Fibroblast of lung (primary cell): ENCODE measurements at regions not wholly inside any gene's neighbourhood (a gene's known extent, or its start where the extent isn't known, plus 50 kb on each side); places are given as distances from the start of the nearest gene placed in this dataset.

Experiments used
- DNase-seq, 2 donors: peaks; one replicate each; pipeline versions ENCODE4 v3.0.0 to v3.0.0-alpha.2; 2010; ENCODE audit warnings: low read depth in 2 of 2
- H2AFZ ChIP-seq: 2 replicates; pipeline ENCODE4 v1.5.1; 2012; ENCODE audit warnings: low read length, control low read depth, inconsistent platforms
- H3K27ac ChIP-seq: 2 replicates; pipeline ENCODE4 v1.5.1; 2011; ENCODE audit warnings: low read length, control low read depth; ENCODE audit not compliant: insufficient read depth
- H3K27me3 ChIP-seq: 2 replicates; pipeline ENCODE4 v1.5.1; 2011; ENCODE audit warnings: mild to moderate bottlenecking, low read length; ENCODE audit not compliant: control insufficient read depth, insufficient read depth
- H3K36me3 ChIP-seq: 2 replicates; pipeline ENCODE4 v1.5.1; 2011; ENCODE audit warnings: low read length; ENCODE audit not compliant: control insufficient read depth, insufficient read depth
- H3K4me1 ChIP-seq: 2 replicates; pipeline ENCODE4 v1.5.1; 2011; ENCODE audit warnings: low read length; ENCODE audit not compliant: control insufficient read depth, insufficient read depth; ENCODE audit errors: extremely low read depth
- H3K4me2 ChIP-seq: 2 replicates; pipeline ENCODE4 v1.5.1; 2011; ENCODE audit warnings: low read length, control low read depth; ENCODE audit not compliant: insufficient read depth; ENCODE audit errors: extremely low read depth
- H3K4me3 ChIP-seq, 4 experiments: fragments of 200-600 bp in 1 of 4; sonication (generic) in 1 of 4; replicated peaks in 1 of 4; 2 replicates each; pipeline ENCODE4 v1.5.1; 2011 to 2016; ENCODE audit warnings: low read length in 4 of 4, low read depth in 3 of 4, mild to moderate bottlenecking in 3 of 4, control low read depth in 2 of 4, inconsistent platforms in 1 of 4, mixed read lengths in 1 of 4; ENCODE audit not compliant: insufficient read depth in 1 of 4; ENCODE audit errors: control extremely low read depth in 1 of 4
- H3K79me2 ChIP-seq: 2 replicates; pipeline ENCODE4 v1.5.1; 2012; ENCODE audit warnings: mild to moderate bottlenecking, low read length, inconsistent platforms; ENCODE audit not compliant: control insufficient read depth, insufficient read depth
- H3K9ac ChIP-seq: 2 replicates; pipeline ENCODE4 v1.5.1; 2011; ENCODE audit warnings: mild to moderate bottlenecking, low read length, control low read depth; ENCODE audit not compliant: insufficient read depth
- H3K9me3 ChIP-seq: 2 replicates; pipeline ENCODE4 v1.5.1; 2012; ENCODE audit warnings: low read depth, low read length; ENCODE audit not compliant: control insufficient read depth, insufficient read depth
- H4K20me1 ChIP-seq: 2 replicates; pipeline ENCODE4 v1.5.1; 2011; ENCODE audit warnings: low read length; ENCODE audit not compliant: control insufficient read depth, insufficient read depth; ENCODE audit errors: extremely low read depth
- CTCF ChIP-seq, 2 donors: IDR thresholded peaks in 1 of 2; conservative IDR thresholded peaks in 1 of 2; 1 replicate in 1 of 2; 2 replicates in 1 of 2; pipeline ENCODE4 v1.5.1; 2011 to 2012; ENCODE audit warnings: low read length in 2 of 2, control low read depth in 1 of 2, inconsistent platforms in 1 of 2, low read depth in 1 of 2, mild to moderate bottlenecking in 1 of 2
- EZH2 ChIP-seq: IDR thresholded peaks from 2 replicates; pipeline ENCODE4 v1.5.1; 2012; ENCODE audit warnings: low read length, control low read depth, mild to moderate bottlenecking; ENCODE audit errors: missing control alignments

GRCh38 chr19:29467824-29468401 lies 57.9 kb upstream of the VSTM2B start:
- Histone ChIP-seq H3K4me3 (no peak overlapping the region), H3K36me3 (no peaks in the 10 kb centered on the region), H2AFZ (no peak overlapping the region), H3K9ac (no peak overlapping the region), H3K9me3 (no peaks in the 10 kb centered on the region), H3K27ac (no peak overlapping the region), H3K4me2 (no peak overlapping the region), H3K79me2 (no peaks in the 10 kb centered on the region), H4K20me1 (no peaks in the 10 kb centered on the region), H3K4me1 (no peaks in the 10 kb centered on the region), H3K27me3 (no peaks in the 10 kb centered on the region)
- no peak for DNase-seq
- TF ChIP-seq CTCF (conservative IDR thresholded peaks at IDR 0.05 in 1 of 2, IDR thresholded peaks at IDR 0.05 in 1 of 2; ENCODE audit: low read depth in 1 of 2, low read length in 2 of 2): no peak
- TF ChIP-seq EZH2: no peak

GRCh38 chr19:29475469-29475868 lies 50.3 kb upstream of the VSTM2B start:
- Histone ChIP-seq H3K79me2 (no peaks in the 10 kb centered on the region), H3K27me3 (no peaks in the 10 kb centered on the region), H3K4me3 (no peak overlapping the region), H3K9ac (no peak overlapping the region), H3K36me3 (no peaks in the 10 kb centered on the region), H3K4me1 (no peaks in the 10 kb centered on the region), H3K9me3 (no peaks in the 10 kb centered on the region), H4K20me1 (no peaks in the 10 kb centered on the region), H2AFZ (no peak overlapping the region), H3K27ac (no peak overlapping the region), H3K4me2 (no peak overlapping the region)
- no peak for DNase-seq
- TF ChIP-seq EZH2 (no peak), CTCF (conservative IDR thresholded peaks at IDR 0.05 in 1 of 2, IDR thresholded peaks at IDR 0.05 in 1 of 2; ENCODE audit: low read depth in 1 of 2, low read length in 2 of 2) (no peak)
